H1 (cell line): ENCODE measurements at regions not wholly inside any gene's neighbourhood (a gene's known extent, or its start where the extent isn't known, plus 50 kb on each side); places are given as distances from the start of the nearest gene placed in this dataset.

ENCODE experiments used
- RXRA ChIP-seq: IDR thresholded peaks from 2 replicates; pipeline ENCODE4 v1.6.1; 2011; ENCODE audit warnings: low read depth, mild to moderate bottlenecking, low read length, moderate library complexity; ENCODE audit not compliant: insufficient read depth
- SIRT6 ChIP-seq: IDR thresholded peaks from one replicate; pipeline ENCODE4 v1.7.1; 2012; ENCODE audit warnings: low read length, inconsistent platforms

DNA sequence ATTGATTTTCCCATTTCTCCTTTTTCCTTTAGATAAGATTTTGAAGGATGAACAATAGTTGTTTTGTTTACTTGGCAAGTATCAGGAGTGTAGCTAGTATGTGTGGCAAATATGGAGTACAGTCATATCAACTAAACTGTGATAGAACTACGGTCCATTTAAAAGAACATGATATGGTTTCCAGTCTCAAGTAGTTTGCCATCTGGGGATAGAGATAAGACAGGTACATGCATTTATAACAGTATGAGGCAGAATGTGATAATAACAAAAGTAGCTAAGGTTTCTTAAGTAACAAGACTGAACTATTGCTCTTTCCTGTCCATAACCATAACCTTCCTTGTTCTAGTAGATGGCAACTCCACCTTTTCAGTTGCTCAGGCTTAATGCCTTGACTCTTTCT, 75.6 kb upstream of the TACR1 start (continued):
- TF ChIP-seq RXRA: no peak
- TF ChIP-seq SIRT6: no peak
